COLO668 (cell line): ENCODE measurements at regions not wholly inside any gene's neighbourhood (a gene's known extent, or its start where the extent isn't known, plus 50 kb on each side); places are given as distances from the start of the nearest gene placed in this dataset.
"Not testable (repeated sequence)": the region's sequence is repeated elsewhere in the genome, so short reads cannot be mapped to it uniquely, and the experiment has no call there.

ENCODE experiments used
- DNase-seq: peaks from one replicate; lab custom pipeline; 2025; ENCODE audit not compliant: unreplicated experiment; lab: John Stamatoyannopoulos, UW

DNA sequence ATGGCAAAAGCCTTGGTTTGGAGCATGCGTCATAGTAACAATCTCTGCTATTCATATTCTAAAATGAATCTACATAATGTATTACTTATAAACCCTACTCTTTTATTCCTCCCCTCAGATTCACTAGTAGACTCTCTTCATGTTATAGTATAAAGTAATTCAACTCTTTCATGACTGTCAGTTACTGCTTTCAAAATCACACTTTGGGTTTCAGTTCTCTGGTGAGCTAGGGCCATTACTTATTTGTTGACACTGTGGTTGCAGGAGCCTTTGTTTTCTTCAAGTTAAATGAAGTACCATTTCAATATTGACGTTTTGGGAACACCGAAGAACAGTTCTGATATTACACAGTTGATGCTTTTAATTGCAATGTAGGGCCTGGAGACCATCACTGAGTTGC, 378.4 kb downstream of the DDX10 start:
- no peak for DNase-seq

DNA sequence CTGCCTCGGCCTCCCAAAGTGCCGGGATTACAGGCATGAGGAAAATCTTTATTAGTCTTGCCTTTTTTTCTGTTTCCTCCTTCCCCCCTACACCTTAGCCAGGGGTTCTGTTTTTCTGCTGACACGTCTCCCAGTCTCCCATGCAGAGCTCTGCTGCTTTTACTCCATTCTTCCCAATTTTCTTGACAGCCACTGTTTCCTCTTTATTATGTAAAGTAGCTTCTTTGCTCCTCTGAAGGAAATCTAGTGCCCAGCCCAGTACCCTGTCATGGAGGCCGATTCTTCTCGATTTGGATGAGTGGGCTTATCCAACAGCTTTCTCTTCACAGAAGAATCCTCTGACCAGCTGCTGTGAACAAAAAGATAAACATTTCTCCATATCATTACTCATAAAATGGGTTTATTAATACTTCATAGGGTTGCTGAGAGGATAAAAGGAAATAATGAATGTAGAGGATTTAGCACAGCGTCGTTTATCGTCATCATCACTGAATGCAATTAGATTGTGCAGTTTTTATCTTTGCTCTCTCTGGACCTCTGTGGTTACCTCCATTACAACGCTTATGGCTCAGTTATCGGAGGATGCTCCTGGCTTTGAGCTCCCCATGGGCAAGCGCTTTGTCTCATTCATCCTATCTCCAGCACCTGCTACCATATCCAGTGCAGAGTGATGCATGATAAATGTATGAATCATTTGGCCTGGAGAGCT, 375.6 kb upstream of the C11orf87 start:
- DNase-seq = no peak

DNA sequence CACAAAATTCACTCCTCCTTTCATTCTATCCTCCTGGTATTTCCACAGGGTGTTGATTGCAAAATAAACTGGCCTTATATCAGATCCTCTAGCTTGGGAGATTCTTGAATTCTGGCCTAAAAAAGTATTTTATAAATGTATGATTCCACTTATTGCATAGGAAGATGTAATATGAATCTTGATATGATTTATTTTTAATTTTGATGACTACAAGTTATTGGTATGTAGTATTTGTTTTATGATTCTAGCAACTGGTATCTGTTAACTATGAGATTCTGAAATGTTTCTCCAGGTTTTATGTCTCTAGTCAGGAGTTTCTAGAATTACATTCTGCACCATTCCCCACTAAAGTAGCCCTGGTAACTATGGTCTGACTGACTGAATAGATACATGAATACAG, 373.9 kb upstream of the C11orf87 start:
- no peak for DNase-seq

DNA sequence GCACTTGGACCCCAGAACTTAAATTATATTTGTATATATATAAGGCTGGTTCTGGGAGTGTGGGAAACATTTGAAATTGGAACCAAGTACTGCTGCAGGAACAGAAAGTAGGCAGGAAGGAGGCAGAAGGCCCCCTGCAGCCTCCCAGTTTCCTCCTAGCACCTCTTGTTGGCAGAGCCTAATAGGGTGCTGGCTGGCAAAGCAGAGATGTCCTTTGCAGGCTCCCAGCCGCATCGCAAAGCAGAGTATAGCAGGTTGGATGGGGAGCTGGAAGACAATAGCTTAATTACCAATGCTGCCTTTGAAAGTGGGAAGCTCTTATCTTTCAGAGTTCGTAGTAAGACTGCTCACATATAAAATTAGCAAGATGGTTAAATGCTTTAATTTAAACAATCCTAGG, 370.8 kb upstream of the C11orf87 start:
- no peak for DNase-seq

DNA sequence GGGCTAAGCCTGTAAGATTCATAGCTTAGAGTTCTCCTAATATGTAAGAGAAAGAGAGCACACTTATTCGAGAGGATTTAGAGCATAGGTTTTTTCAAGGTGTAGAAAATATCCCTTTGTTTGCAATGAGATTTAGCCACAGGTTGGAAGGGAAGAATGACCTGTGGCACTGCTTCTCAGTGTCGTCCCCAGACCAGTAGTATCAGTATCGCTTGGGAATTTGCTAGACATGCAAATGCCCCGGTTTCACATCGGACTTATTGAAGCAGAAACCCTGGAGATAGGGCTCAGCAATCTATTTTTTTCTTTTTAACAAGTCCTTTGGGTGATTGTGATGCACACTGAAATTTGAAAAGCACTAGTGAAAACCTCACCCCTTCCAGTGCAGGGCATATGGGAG, 362.6 kb upstream of the C11orf87 start:
- DNase-seq = no peak

DNA sequence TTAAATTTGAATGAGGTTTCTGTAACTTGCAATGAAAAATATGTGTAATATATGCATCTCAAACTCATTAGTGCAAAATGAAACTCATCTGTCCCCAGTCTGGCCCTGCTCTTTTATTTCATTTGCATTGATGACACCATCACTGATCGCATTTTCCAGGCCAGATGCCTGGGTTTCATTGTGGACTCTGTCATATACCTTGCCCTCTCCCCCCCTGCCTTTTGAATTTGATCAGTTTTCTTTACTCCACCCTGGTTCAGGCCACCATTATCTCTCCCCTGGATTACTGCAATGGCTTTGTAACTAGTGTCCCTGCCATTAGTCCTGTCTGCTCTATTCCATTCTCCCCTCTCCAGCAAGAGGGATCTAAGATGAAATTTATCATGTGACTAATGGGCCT, 360.6 kb upstream of the C11orf87 start:
- DNase-seq = no peak

DNA sequence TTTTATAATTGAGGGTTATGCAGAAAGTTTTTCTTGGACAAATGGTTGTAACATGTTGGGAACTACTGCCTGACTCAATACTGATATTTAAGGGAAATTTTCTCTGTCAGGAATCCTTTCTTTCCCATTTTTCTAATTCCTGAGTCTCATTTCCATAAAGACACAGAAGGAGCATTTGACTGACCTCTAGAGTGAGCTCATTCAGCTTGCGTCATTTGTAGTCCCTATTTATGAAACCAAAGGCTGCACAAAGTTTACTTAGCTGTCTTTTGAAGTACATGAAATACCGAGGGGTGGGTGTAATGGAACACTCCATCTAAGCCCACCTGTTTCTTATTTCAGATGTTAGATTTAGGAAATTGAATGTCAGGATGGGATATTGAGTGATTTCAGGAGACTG, 359.5 kb upstream of the C11orf87 start:
- no peak for DNase-seq

DNA sequence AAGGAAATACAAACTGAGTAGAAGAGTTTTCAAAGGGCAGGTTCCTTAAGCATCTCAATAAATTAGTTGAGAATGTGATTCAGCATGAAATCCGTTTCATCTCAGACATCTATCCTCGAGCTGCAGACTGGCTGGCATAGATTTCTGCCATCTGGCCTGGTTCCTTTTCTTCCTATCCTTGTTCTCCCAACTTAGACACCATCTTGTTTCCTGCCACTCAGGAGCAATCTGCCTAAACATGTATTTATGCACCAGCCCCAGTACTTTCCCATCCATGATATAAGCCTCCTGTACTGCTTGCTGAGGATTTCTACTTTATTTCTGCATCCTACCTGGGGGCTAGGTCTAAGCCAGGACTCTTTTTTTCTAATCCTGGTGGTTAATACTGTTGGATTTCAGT, 359.1 kb upstream of the C11orf87 start:
- no peak for DNase-seq

DNA sequence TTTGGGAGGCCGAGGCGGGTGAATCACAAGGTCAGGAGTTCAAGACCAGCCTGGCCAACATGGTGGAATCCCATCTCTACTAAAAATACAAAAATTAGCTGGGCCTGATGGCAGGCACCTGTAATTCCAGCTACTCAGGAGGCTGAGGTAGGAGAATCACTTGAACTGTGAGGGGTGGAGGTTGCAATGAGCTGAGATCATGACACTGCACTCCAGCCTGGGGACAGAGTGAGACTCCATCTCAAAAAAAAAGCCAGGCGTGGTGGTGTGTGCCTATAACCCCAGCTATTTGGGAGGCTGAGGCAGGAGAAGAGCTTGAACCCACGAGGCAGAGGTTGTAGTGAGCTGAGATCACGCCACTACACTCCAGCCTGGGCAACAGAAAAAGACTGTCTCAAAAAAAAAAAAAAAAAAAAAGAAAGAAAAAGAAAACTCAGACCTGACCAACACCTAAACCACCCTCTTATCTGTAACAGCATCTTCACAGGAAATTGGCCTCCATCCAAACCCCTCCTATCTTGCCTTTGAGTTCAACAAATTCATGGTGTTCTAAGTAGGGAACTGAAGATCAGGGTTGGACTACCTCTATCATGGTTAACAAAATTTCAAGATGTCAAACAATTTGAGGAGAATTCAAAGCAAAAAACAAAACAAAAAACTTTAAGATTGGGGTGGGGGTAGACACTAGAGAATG, 357.2 kb upstream of the C11orf87 start:
- not testable (repeated sequence) for DNase-seq

DNA sequence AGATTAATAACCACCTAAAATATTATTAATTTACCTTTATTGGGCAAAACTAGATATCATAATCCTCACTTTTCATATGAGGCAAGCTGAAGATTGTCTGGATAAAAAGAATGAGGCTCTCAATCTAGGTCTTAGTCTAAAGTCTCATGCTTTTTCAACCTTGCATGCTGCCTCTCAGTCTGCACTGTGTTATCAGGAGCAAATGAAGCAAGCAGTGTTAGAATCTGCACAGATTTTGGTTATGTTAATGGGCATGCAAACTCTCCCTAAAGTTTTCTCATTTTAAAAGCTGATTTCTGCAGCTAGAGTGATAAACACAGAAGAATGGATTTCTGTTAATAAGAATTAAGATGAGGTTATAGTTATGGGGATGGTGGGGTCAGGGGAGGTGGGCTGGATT, 350.7 kb upstream of the C11orf87 start:
- no peak for DNase-seq

DNA sequence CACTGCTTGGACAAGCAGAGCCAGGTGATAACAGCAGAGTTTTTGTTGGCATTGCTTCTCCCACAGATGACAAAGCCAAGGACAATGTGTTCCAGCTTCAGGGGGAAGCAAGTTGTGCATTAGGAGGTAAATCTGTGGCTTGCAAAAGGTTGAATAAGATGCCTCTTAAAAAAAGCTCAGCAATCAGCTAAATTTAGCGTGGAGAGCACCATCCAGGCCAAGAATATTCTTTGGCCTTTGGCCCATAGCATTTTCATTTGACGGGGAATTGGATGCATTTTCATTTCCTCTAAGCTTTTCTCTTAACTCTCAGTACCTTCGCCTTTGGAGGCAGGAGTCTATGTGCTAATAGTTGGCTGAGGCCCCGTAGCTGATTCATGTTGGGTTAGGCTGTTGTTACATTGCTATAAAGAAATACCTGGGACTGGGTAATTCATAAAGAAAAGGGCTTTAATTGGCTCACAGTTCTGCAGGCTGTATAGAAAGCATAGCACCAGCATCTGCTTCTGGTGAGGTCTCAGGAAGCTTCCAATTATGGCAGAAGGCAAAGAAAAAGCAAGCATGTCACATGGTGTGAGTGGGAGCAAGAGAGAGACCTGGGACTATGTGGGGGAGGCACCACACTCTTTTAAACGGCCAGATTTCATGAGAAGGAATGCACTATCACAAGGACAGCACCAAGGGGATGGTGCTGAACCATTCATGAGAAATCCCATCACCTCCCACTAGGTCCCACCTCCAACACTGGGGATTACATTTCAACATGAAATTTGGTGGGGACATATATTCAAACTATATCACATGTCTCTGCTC, 350.1 kb upstream of the C11orf87 start:
- no peak for DNase-seq

DNA sequence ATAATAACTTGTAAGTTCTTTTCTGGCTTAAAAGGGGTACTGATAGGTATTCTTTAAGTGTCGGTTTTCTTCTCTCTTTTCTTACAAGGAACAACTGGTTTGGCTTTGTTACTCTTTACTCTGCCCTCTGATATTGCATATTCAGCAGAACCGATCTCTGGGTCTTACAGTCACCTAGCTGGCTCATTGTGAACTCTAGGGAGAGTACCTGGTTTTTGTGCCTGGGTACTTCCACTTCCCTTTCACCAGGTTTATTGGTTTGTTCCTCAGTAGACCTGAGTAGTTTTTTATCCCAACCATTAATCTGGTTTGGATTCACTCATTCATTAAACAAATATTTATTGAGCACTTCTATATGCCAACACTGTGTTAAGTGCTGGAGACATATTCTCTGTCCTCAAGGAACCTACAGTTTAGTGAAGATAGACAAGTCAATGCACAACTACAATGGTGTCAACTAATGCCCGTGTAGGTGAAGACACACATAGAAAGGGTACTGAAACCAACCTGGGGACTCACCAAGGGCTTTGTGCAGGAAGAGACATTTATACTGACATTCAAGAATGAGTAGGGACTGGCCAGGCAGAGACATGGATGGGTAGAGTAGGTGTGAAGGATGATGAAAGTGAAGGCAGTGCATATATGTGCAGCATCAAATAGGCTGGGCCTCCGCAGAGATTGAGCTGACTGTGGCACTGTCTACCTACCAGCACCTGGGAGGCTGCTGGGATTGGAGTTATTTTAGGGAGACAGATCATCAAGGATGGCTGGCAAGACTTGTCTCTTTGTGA, 348.8 kb upstream of the C11orf87 start:
- no peak for DNase-seq

DNA sequence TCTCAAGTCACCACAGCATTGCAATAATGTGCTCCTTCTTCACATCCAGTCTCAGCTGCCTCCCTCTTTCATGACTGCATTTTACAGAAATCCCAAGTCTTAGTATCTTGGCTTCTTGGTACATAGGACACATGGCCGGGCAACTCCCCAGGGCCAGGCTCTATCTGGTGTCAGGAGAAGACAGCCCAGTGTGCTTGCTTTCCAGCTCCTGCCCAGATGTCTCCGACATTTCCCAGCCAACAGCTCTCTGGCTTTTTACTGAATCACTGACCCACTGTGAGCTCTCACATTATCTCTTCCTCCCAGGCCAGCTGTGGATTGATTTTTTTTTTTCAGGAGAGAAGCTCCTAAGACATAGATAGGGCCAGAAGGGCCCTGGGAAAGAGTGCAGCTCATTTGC, 346.0 kb upstream of the C11orf87 start:
- DNase-seq = no peak

DNA sequence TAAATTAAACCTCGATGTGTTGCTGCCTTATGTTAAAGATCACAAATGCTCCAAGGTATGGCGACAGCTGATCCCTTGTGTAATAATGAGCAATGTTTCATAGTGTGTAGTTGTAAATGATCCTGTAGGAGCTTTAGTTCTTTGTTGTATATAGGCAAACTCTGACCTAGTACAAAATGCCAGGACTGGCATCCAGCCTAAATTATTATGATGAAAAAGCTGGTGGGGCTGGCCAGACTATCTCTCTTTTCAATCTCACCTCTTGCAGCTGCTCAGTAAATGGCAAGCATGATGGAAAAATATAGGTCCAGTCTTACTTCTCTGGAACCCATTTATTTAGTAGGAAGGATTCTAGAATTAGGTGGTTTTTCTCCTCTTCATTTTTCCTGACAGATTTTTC, 345.1 kb upstream of the C11orf87 start:
- no peak for DNase-seq

DNA sequence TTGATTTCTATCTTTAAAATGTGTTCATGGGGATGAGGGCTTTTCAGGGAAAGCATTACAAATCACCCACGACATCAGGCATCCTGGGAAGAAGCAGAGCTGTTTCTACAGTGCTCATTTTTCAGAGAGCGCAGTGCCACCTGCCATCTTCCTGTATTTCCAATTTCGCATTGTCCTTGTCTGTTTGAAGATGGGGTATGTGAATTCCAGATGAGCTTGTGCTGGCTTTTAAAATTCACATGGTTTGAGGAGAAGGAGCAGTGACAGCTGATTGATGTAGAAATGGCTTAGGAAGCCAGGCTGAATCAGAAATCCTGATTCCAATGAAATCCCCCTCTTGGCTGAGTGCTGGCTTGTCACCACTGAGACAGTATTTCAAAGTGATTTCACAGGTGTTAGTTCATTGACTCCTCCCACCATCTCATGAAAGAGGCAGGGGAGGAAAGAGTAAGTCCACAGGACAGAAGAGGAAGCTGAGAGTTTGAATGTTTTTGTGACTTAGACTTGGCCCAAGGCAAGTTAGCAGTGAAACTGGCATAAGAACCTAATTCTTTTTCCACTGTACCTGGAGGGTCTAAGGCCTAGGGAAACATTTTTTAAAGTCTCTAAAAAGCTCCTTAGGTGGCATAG, 344.6 kb upstream of the C11orf87 start:
- no peak for DNase-seq

DNA sequence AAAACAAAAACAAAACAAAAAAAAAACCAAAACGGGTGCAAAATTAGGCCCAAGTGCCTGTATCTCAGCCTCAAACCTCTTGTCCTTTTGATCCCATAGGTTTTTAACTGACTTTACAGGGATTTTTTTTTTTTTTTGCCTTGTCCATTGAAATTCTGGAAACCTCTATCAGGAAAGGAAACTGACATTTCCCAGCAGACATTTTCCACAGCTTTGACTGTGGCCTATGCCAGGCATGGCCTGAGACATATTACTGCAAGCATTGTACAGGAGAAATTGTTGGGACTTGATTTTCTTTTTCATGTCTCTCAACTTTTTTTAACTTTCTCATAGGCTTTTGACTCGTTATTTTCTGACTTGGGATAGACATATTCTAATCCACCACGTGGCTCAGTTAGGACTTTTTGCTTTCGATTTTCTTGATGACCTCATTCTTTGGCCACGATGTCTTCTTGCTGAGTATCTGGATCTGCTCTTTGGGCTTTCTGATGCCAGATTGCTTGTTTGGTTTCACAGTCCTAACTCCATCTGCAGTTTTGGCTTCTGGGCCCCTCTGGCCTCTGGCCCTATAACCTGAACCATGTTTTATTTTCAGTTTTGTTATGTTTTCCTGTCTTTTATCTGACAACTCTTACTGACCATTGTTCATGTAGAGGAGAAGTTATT, 336.1 kb upstream of the C11orf87 start:
- DNase-seq = no peak

DNA sequence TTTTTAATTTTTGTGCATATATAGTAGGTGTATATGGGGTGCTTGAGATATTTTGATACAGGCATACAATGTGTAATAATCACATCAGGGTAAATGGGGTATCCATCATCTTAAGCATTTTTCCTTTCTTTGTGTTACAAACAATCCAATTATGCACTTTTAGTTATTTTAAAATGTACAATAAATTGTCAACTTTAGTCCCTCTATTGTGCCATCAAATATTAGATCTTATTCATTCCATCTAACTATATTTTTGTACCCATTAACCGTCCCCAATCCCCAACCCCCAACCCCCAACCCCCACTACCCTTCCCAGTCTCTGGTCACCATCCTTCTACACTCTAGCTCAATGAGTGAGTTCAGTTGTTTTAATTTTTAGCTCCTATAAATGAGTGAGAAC, 335.1 kb upstream of the C11orf87 start:
- no peak for DNase-seq

DNA sequence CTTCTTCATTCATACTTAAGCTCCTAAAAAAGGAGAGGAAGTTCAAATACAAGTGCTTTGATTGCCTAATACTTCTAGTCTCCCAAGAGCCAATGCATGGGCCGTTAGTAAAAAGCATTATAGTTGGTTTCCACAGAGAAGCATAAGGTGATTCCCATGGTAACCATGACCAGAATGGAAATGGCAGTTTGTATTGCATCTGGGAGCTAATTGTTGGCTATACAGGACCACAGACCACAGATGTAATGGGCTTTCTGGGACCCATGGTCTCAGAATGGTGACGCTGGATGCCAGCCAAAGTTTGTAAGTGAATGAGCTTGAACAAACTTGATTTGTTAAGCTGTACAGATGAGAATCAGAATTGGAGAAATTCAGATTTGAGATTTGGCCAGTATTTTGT, 333.9 kb upstream of the C11orf87 start:
- DNase-seq = no peak

DNA sequence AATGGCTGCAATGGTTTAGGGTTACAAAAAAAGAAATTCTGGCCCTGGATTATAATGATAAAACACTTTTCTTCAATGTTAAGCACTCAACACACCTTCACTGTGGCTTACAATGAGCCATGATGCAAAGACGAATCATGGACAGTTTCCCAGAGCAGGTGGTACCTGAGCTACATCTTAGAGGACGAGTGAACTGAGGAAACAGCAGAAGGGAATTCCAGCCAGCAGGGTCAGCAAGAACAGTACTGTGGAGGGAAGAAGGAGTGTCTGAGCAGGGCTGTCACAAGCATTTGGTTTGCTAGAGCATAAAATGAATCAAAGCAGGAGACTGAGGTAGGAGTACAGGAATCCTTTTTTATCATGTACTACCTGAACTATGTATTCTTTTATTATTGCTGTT, 332.8 kb upstream of the C11orf87 start:
- DNase-seq = no peak

DNA sequence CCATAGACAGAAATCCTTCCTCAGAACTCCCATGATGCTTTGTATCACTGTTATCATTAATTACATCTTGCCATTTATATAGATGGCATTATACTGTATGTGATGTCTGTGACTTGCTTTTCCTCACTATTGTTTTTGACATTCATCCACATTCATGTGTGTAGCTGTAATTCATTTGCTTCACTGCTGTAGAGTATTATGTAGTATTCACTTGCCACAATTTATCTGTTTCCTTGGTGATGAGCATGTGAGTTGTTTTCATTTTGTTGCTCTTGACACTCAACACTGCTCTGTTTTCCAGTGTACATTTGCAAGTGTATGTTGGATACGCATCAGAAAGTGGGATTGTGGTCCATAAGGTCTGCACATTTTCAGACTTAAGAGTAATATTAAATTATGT, 328.6 kb upstream of the C11orf87 start:
- no peak for DNase-seq
